ENCODE measurements at regions not wholly inside any gene's neighbourhood (a gene's known extent, or its start where the extent isn't known, plus 50 kb on each side); places are given as distances from the start of the nearest gene placed in this dataset.
"Not testable (repeated sequence)": the region's sequence is repeated elsewhere in the genome, so short reads cannot be mapped to it uniquely, and the experiment has no call there.

- Mint-ChIP-seq H3K4me3 (no peak overlapping the region), H3K9me3 (no peaks in the 10 kb centered on the region), H3K27ac (no peak overlapping the region), H3K36me3 (no peaks in the 10 kb centered on the region), H3K4me1 (no peaks in the 10 kb centered on the region)
- no peak for ATAC-seq
- DNase-seq (ENCODE audit: low spot score in 2 of 2) = no peak
Measured at GRCh38 chr5:67935908-67936566, 279.5 kb upstream of the PIK3R1 start.

GRCh38 chr5:67934976-67935375, 280.6 kb upstream of the PIK3R1 start:
- DNase-seq (ENCODE audit: low spot score in 2 of 2) (no peak), ATAC-seq (no peak)
- Mint-ChIP-seq H3K9me3 (no peaks in the 10 kb centered on the region), H3K4me3 (no peak overlapping the region), H3K36me3 (no peaks in the 10 kb centered on the region), H3K27ac (no peak overlapping the region), H3K4me1 (no peaks in the 10 kb centered on the region)

GRCh38 chr5:67925511-67925910, 290.0 kb upstream of the PIK3R1 start:
- H3K4me1 Mint-ChIP-seq = no peaks in the 10 kb centered on the region

GRCh38 chr5:67921004-67921601, 294.5 kb upstream of the PIK3R1 start:
- Mint-ChIP-seq H3K4me1 (no peaks in the 10 kb centered on the region), H3K4me3 (no peak overlapping the region), H3K36me3 (no peaks in the 10 kb centered on the region), H3K27ac (no peak overlapping the region), H3K9me3 (peaks cover 4% of the 10 kb centered on the region)
- ATAC-seq (no peak), DNase-seq (ENCODE audit: low spot score in 2 of 2) (no peak)

More at GRCh38 chr5:67925511-67925910, 290.0 kb upstream of the PIK3R1 start:
- Mint-ChIP-seq H3K9me3 (no peaks in the 10 kb centered on the region), H3K36me3 (no peaks in the 10 kb centered on the region), H3K27ac (no peak overlapping the region), H3K4me3 (no peak overlapping the region)
- no peak for ATAC-seq
- DNase-seq (ENCODE audit: low spot score in 2 of 2) = no peak

- not testable (repeated sequence) for H3K36me3 Mint-ChIP-seq; H3K27ac Mint-ChIP-seq; H3K4me1 Mint-ChIP-seq; H3K9me3 Mint-ChIP-seq; H3K4me3 Mint-ChIP-seq; ATAC-seq; DNase-seq (ENCODE audit: low spot score in 2 of 2)
Measured at GRCh38 chr5:67919532-67919931, 296.0 kb upstream of the PIK3R1 start.

- Mint-ChIP-seq H3K9me3 (peaks cover 4% of the 10 kb centered on the region), H3K4me1 (no peaks in the 10 kb centered on the region)
Measured at GRCh38 chr5:67917561-67917960, 298.0 kb upstream of the PIK3R1 start.

GRCh38 chr5:67910546-67910945, 305.0 kb upstream of the PIK3R1 start:
- H3K36me3 Mint-ChIP-seq = no peaks in the 10 kb centered on the region
- no peaks in the 10 kb centered on the region for H3K4me1 Mint-ChIP-seq
- H3K27ac Mint-ChIP-seq = no peak overlapping the region
- no peak overlapping the region for H3K4me3 Mint-ChIP-seq
- DNase-seq (ENCODE audit: low spot score in 2 of 2) (no peak), ATAC-seq (no peak)
- no peaks in the 10 kb centered on the region for H3K9me3 Mint-ChIP-seq

More at GRCh38 chr5:67917561-67917960, 298.0 kb upstream of the PIK3R1 start:
- Mint-ChIP-seq H3K4me3 (no peak overlapping the region), H3K27ac (no peak overlapping the region), H3K36me3 (no peaks in the 10 kb centered on the region)
- ATAC-seq (no peak), DNase-seq (ENCODE audit: low spot score in 2 of 2) (no peak)

- DNase-seq (ENCODE audit: low spot score in 2 of 2) (no peak), ATAC-seq (no peak)
- Mint-ChIP-seq H3K36me3 (no peaks in the 10 kb centered on the region), H3K9me3 (no peaks in the 10 kb centered on the region), H3K4me3 (no peak overlapping the region), H3K4me1 (no peaks in the 10 kb centered on the region), H3K27ac (no peak overlapping the region)
Measured at GRCh38 chr5:67908126-67908765, 307.3 kb upstream of the PIK3R1 start.

- Mint-ChIP-seq H3K4me1 (no peaks in the 10 kb centered on the region), H3K27ac (no peak overlapping the region), H3K4me3 (no peak overlapping the region), H3K36me3 (no peaks in the 10 kb centered on the region), H3K9me3 (no peaks in the 10 kb centered on the region)
- DNase-seq (ENCODE audit: low spot score in 2 of 2) (no peak), ATAC-seq (no peak)
Measured at GRCh38 chr5:67904366-67904765, 311.2 kb upstream of the PIK3R1 start.

- Mint-ChIP-seq H3K4me1 (no peaks in the 10 kb centered on the region), H3K9me3 (no peaks in the 10 kb centered on the region), H3K36me3 (no peaks in the 10 kb centered on the region), H3K4me3 (no peak overlapping the region), H3K27ac (no peak overlapping the region)
- no peak for ATAC-seq
- no peak for DNase-seq (ENCODE audit: low spot score in 2 of 2)
Measured at GRCh38 chr5:67903656-67904055, 311.9 kb upstream of the PIK3R1 start.

GRCh38 chr5:67903121-67903520, 312.4 kb upstream of the PIK3R1 start:
- no peaks in the 10 kb centered on the region for H3K9me3 Mint-ChIP-seq
- no peak overlapping the region for H3K27ac Mint-ChIP-seq
- no peak for DNase-seq (ENCODE audit: low spot score in 2 of 2)

GRCh38 chr5:67902497-67902830, 313.1 kb upstream of the PIK3R1 start:
- Mint-ChIP-seq H3K4me3 (no peak overlapping the region), H3K4me1 (no peaks in the 10 kb centered on the region), H3K36me3 (no peaks in the 10 kb centered on the region), H3K27ac (no peak overlapping the region), H3K9me3 (no peaks in the 10 kb centered on the region)
- no peak for DNase-seq (ENCODE audit: low spot score in 2 of 2)
- peak; percentile 34 for ATAC-seq

More at GRCh38 chr5:67903121-67903520, 312.4 kb upstream of the PIK3R1 start:
- no peaks in the 10 kb centered on the region for H3K36me3 Mint-ChIP-seq
- H3K4me1 Mint-ChIP-seq = no peaks in the 10 kb centered on the region
- H3K4me3 Mint-ChIP-seq = no peak overlapping the region
- ATAC-seq = no peak

GRCh38 chr5:67901814-67902496, 313.6 kb upstream of the PIK3R1 start:
- Mint-ChIP-seq H3K4me1 (no peaks in the 10 kb centered on the region), H3K36me3 (no peaks in the 10 kb centered on the region), H3K27ac (no peak overlapping the region), H3K9me3 (no peaks in the 10 kb centered on the region), H3K4me3 (no peak overlapping the region)
- DNase-seq (ENCODE audit: low spot score in 2 of 2) = no peak
- ATAC-seq = peak; percentile 32

GRCh38 chr5:67900514-67900913, 315.0 kb upstream of the PIK3R1 start:
- Mint-ChIP-seq H3K27ac (no peak overlapping the region), H3K36me3 (no peaks in the 10 kb centered on the region), H3K4me1 (no peaks in the 10 kb centered on the region), H3K4me3 (no peak overlapping the region), H3K9me3 (no peaks in the 10 kb centered on the region)
- no peak for DNase-seq (ENCODE audit: low spot score in 2 of 2)
- no peak for ATAC-seq

- no peak overlapping the region for H3K27ac Mint-ChIP-seq
- H3K9me3 Mint-ChIP-seq = no peaks in the 10 kb centered on the region
- ATAC-seq (no peak), DNase-seq (ENCODE audit: low spot score in 2 of 2) (no peak)
- H3K36me3 Mint-ChIP-seq = no peaks in the 10 kb centered on the region
- H3K4me1 Mint-ChIP-seq = no peaks in the 10 kb centered on the region
- no peak overlapping the region for H3K4me3 Mint-ChIP-seq
Measured at GRCh38 chr5:67897980-67898379, 317.6 kb upstream of the PIK3R1 start.

GRCh38 chr5:67897431-67897830, 318.1 kb upstream of the PIK3R1 start:
- Mint-ChIP-seq H3K4me3 (no peak overlapping the region), H3K27ac (no peak overlapping the region), H3K36me3 (no peaks in the 10 kb centered on the region), H3K9me3 (no peaks in the 10 kb centered on the region), H3K4me1 (no peaks in the 10 kb centered on the region)
- DNase-seq (ENCODE audit: low spot score in 2 of 2) = no peak
- ATAC-seq = no peak
